Peyer's patch (tissue), 4 donors: ENCODE measurements at regions not wholly inside any gene's neighbourhood (a gene's known extent, or its start where the extent isn't known, plus 50 kb on each side); places are given as distances from the start of the nearest gene placed in this dataset.

ENCODE experiments used
- CTCF ChIP-seq, 6 experiments: fragments of 450-650 bp in 4 of 6; fragments of 200-600 bp in 2 of 6; sonication (generic) in 1 of 6; IDR thresholded peaks; one replicate each; pipeline ENCODE4 v1.5.1; 2017 to 2019; ENCODE audit warnings: antibody characterized with exemption in 6 of 6, mild to moderate bottlenecking in 3 of 6, moderate library complexity in 1 of 6
- POLR2A ChIP-seq, 2 donors: fragments of 450-650 bp; IDR thresholded peaks; one replicate each; pipeline ENCODE4 v1.5.1; 2017; ENCODE audit warnings: antibody characterized with exemption in 2 of 2, mild to moderate bottlenecking in 2 of 2, moderate library complexity in 2 of 2

- TF ChIP-seq CTCF (IDR thresholded peaks at IDR 0.05) (no peak), POLR2A (IDR thresholded peaks at IDR 0.05) (no peak)
Measured at GRCh38 chr9:31753756-31754155, 630.7 kb upstream of the ACO1 start.
